Lung (tissue), 11 donors: ENCODE measurements at regions not wholly inside any gene's neighbourhood (a gene's known extent, or its start where the extent isn't known, plus 50 kb on each side); places are given as distances from the start of the nearest gene placed in this dataset.

Source experiments
- ATAC-seq: fragments of 200-7000 bp; cut with Tn5 transposase; one replicate; pipeline ENCODE4 v1.9.1; 2020; ENCODE audit warnings: moderate number of reproducible peaks; ENCODE audit not compliant: insufficient read depth, low FRiP score
- DNase-seq, 3 donors: peaks; one replicate each; pipeline ENCODE4 v3.0.0-alpha.2; 2013 to 2017
- H3K27ac ChIP-seq, 2 donors: one replicate each; pipeline ENCODE4 v1.5.1; 2013; ENCODE audit warnings: mild to moderate bottlenecking in 2 of 2, moderate library complexity in 2 of 2, control low read depth in 1 of 2, inconsistent platforms in 1 of 2, low read depth in 1 of 2, low read length in 1 of 2
- H3K27me3 ChIP-seq, 3 donors: one replicate each; pipeline ENCODE4 v1.5.1; 2013; ENCODE audit warnings: low read length in 2 of 3; ENCODE audit not compliant: control insufficient read depth in 3 of 3, insufficient read depth in 3 of 3
- H3K36me3 ChIP-seq, 4 donors: one replicate each; pipeline ENCODE4 v1.5.1; 2013; ENCODE audit warnings: low read length in 4 of 4, mild to moderate bottlenecking in 1 of 4, moderate library complexity in 1 of 4; ENCODE audit not compliant: control insufficient read depth in 4 of 4, insufficient read depth in 4 of 4
- H3K4me1 ChIP-seq, 5 donors: one replicate each; pipeline ENCODE4 v1.5.1; 2013; ENCODE audit warnings: low read length in 5 of 5, mild to moderate bottlenecking in 2 of 5, moderate library complexity in 1 of 5; ENCODE audit not compliant: control insufficient read depth in 5 of 5, insufficient read depth in 5 of 5
- H3K4me3 ChIP-seq: one replicate; pipeline ENCODE4 v1.5.1; 2013; ENCODE audit warnings: mild to moderate bottlenecking, control low read depth, moderate library complexity
- H3K9ac ChIP-seq, 2 donors: one replicate each; pipeline ENCODE4 v1.5.1; 2013; ENCODE audit warnings: low read length in 2 of 2, control low read depth in 1 of 2; ENCODE audit not compliant: insufficient read depth in 1 of 2
- H3K9me3 ChIP-seq, 4 donors: one replicate each; pipeline ENCODE4 v1.5.1; 2013; ENCODE audit warnings: low read length in 3 of 4, mild to moderate bottlenecking in 1 of 4, moderate library complexity in 1 of 4; ENCODE audit not compliant: control insufficient read depth in 4 of 4, insufficient read depth in 3 of 4
- CTCF ChIP-seq: IDR thresholded peaks from 2 replicates; pipeline ENCODE4 v1.5.1; 2012; ENCODE audit warnings: mild to moderate bottlenecking; ENCODE audit errors: control extremely low read depth, extremely low read depth
- WGBS, 2 donors: extraction: QIAGEN DNeasy Blood & Tissue Kit; methylation state at CpG; one replicate each; pipeline ENCODE4 v1.1.7; 2013; 5-methylcytosine and 5-hydroxymethylcytosine counted together
- donor health status: control.
- donor health status: control.
- donor health status: Bipolar disorder and iron deficiency.
- donor health status: healthy.
- donor health status: DM: yes; HTN: yes; CAD: no.

- Histone ChIP-seq H3K9ac (no peak overlapping the region), H3K36me3 (no peaks in the 10 kb centered on the region), H3K9me3 (no peaks in the 10 kb centered on the region), H3K27me3 (no peaks in the 10 kb centered on the region), H3K27ac (no peak overlapping the region), H3K4me1 (no peaks in the 10 kb centered on the region), H3K4me3 (no peak overlapping the region)
- ATAC-seq, result no peak
- TF ChIP-seq CTCF, result no peak
- WGBS, 2 donors, result 75% methylated on average over 3 of the region's 3 CpGs
- DNase-seq, result no peak
These were observed 1397.2 kb upstream of the PCDH9 start for GRCh38 chr13:68627379-68627778.

GRCh38 chr13:68616600-68617222 is 1386.6 kb upstream of the PCDH9 start:
- no peak for DNase-seq
- Histone ChIP-seq H3K4me1 (no peaks in the 10 kb centered on the region), H3K4me3 (no peak overlapping the region), H3K9ac (no peak overlapping the region), H3K36me3 (no peaks in the 10 kb centered on the region), H3K9me3 (peaks cover 0 to 5% (median 2%) of the 10 kb centered on the region in 4 donors), H3K27ac (no peak overlapping the region), H3K27me3 (no peaks in the 10 kb centered on the region)
- no peak for TF ChIP-seq CTCF
- WGBS, 2 donors, result 73 to 77% methylated on average over 10 of the region's 10 CpGs
- ATAC-seq, result no peak

- Histone ChIP-seq H3K27me3 (no peaks in the 10 kb centered on the region), H3K9ac (no peak overlapping the region), H3K9me3 (peaks cover 0 to 4% (median 0%) of the 10 kb centered on the region in 4 donors), H3K4me1 (no peaks in the 10 kb centered on the region), H3K36me3 (no peaks in the 10 kb centered on the region), H3K27ac (no peak overlapping the region), H3K4me3 (no peak overlapping the region)
- no peak for TF ChIP-seq CTCF
- ATAC-seq (no peak), DNase-seq (no peak)
- 86 to 87% methylated on average over 8 of the region's 8 CpGs for WGBS, 2 donors
These were observed 1379.5 kb upstream of the PCDH9 start for GRCh38 chr13:68609661-68610060.

- no peak for TF ChIP-seq CTCF
- Histone ChIP-seq H3K36me3 (no peaks in the 10 kb centered on the region), H3K4me1 (no peaks in the 10 kb centered on the region)
These were observed 1378.0 kb upstream of the PCDH9 start for GRCh38 chr13:68608147-68608546.

More at GRCh38 chr13:68608147-68608546, 1378.0 kb upstream of the PCDH9 start:
- H3K4me3 ChIP-seq, result no peak overlapping the region
- H3K9me3 ChIP-seq, result peaks cover 0 to 4% (median 0%) of the 10 kb centered on the region in 4 donors
- no peak overlapping the region for H3K9ac ChIP-seq
- no peaks in the 10 kb centered on the region for H3K27me3 ChIP-seq
- no peak overlapping the region for H3K27ac ChIP-seq
- no peak for ATAC-seq
- no peak for DNase-seq
